RWPE1 (cell line): ENCODE measurements at regions not wholly inside any gene's neighbourhood (a gene's known extent, or its start where the extent isn't known, plus 50 kb on each side); places are given as distances from the start of the nearest gene placed in this dataset.

Experiments used
- CTCF ChIA-PET: fragments of 350-600 bp; sonication (Branson Sonifier 250); formaldehyde crosslinking; extraction: SDS; loops from one replicate; lab custom pipeline; 2021; lab: Yijun Ruan, JAX
- POLR2A ChIA-PET: fragments of 400-600 bp; formaldehyde crosslinking; extraction: SDS; loops from one replicate; lab custom pipeline; 2020; ENCODE audit warnings: antibody characterized with exemption; ENCODE audit not compliant: low non-redundant PET; lab: Yijun Ruan, JAX
- DNase-seq: peaks from one replicate; pipeline ENCODE4 v3.0.0; 2012; ENCODE audit warnings: low spot score
- H3K27ac ChIP-seq: fragments of 450-650 bp; 2 replicates; pipeline ENCODE4 v1.5.1; 2017
- TF ChIP-seq, protein P1 (sequence below): fragments of 450-650 bp; conservative IDR thresholded peaks from 2 replicates; pipeline ENCODE4 v1.5.1; 2017; ENCODE audit warnings: low read depth, mild to moderate bottlenecking

DNA sequence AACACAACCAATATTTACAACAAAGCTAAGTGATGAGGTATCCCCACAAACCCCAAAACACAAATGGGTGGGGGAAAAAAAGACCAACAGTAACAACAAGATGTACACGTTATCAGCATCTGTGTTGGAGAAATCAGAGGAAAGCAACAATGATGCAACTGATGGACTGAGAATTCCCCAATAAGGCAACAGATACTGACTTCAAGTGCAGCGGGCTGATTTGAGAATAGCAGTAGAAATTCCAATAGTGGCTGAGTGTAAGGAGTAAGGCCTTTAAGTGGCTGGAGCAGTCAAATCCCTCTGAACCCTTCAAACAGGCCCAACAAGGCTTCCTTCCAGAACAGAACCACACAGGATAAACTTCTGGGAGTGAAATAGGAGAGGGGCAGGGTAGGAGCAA is 97.6 kb downstream of the TM2D1 start:
- TF ChIP-seq, protein P1, sequence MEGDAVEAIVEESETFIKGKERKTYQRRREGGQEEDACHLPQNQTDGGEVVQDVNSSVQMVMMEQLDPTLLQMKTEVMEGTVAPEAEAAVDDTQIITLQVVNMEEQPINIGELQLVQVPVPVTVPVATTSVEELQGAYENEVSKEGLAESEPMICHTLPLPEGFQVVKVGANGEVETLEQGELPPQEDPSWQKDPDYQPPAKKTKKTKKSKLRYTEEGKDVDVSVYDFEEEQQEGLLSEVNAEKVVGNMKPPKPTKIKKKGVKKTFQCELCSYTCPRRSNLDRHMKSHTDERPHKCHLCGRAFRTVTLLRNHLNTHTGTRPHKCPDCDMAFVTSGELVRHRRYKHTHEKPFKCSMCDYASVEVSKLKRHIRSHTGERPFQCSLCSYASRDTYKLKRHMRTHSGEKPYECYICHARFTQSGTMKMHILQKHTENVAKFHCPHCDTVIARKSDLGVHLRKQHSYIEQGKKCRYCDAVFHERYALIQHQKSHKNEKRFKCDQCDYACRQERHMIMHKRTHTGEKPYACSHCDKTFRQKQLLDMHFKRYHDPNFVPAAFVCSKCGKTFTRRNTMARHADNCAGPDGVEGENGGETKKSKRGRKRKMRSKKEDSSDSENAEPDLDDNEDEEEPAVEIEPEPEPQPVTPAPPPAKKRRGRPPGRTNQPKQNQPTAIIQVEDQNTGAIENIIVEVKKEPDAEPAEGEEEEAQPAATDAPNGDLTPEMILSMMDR = no peak
- H3K27ac ChIP-seq = no peak overlapping the region
- CTCF ChIA-PET = no interaction called here
- POLR2A ChIA-PET = no interaction called here
- DNase-seq = no peak

DNA sequence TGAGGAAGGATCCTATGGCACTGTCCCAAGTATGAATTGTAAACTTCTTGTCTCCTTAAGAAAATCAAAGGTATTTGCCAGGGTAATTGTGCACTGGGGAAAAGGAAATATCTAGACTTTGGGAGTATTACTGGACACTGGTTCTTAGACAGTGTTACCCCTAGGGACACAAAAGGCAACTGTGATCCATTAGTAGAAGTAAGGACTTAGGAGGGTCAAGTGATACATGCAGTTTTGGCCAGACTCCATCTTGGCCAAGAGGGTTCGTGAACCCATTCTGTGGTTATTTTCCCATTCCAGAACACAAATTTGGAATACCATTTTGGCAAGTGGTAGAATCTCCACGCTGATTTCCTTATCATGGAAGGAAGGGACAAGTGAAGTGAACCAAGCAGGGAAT is 98.1 kb downstream of the TM2D1 start:
- CTCF ChIA-PET = no interaction called here
- TF ChIP-seq, protein P1 = no peak
- POLR2A ChIA-PET = no interaction called here
- DNase-seq = no peak
- H3K27ac ChIP-seq = no peak overlapping the region

DNA sequence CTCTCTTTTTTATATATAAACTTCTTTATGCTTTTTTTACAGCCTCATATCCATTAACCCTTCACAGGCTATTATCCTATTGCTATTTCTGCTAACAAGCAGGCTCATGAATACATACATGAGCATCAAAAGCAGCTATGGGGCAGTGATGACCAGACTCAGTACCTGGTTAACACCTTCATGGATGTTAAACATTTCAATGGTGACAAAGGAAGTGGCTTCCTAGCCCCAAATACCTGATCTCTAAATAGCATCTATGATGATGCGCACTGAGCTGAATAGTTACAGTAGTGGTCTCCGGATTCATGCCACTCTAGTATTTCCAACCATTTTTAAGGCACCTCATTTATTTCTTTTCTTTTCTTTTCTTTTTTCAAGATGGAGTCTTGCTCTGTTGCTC is 101.1 kb downstream of the TM2D1 start:
- DNase-seq = no peak
- TF ChIP-seq, protein P1 = no peak
- no peak overlapping the region for H3K27ac ChIP-seq
- POLR2A ChIA-PET = no interaction called here
- CTCF ChIA-PET = no interaction called here

DNA sequence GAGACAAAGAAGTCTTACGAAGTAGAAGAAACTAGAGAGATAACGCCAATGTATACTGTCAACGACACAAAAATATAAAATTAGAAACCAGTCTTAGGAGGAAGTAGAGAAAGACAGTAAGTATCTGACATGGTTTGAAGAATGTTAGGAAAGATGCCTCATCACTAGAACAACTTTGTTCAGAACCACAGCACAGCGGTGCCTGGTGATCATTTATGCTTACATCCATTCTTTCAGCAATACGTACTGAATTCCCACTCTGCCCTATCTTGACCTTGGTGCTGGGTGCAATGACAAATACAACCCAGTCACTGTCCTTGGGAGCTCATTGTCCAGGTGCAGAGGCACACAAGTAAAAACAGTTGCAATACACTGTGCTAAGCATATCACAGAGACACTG is 104.4 kb downstream of the TM2D1 start:
- no peak for DNase-seq
- TF ChIP-seq, protein P1 = no peak
- ChIA-PET CTCF (interaction anchor here (0.6 to 1.0 kb wide), 2 partner anchors 20 to 234 kb away, joined by 3 read pairs; no protein-coding TSS in a partner anchor), POLR2A (no interaction called here)
- no peak overlapping the region for H3K27ac ChIP-seq

DNA sequence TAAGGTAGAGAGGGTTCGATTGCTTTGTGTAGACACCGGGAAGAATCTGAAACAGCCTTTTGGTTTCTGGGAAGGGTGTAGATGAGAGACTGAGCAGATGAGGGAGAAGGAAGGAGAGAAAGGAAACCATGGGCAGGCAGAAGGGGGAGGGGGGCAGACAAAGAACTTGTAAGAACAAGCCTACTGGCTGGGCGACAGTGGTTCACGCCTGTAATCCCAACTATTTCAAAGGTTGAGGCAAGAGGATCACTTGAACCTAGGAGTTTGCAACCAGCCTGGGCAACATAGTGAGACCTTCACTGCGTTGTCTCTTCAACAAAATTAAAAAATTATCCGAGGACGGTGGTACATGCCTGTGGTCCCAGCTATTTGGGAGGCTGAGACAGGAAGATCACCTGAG is 106.2 kb downstream of the TM2D1 start:
- POLR2A ChIA-PET = no interaction called here
- CTCF ChIA-PET = no interaction called here
- TF ChIP-seq, protein P1 = no peak
- no peak overlapping the region for H3K27ac ChIP-seq
- DNase-seq = no peak

DNA sequence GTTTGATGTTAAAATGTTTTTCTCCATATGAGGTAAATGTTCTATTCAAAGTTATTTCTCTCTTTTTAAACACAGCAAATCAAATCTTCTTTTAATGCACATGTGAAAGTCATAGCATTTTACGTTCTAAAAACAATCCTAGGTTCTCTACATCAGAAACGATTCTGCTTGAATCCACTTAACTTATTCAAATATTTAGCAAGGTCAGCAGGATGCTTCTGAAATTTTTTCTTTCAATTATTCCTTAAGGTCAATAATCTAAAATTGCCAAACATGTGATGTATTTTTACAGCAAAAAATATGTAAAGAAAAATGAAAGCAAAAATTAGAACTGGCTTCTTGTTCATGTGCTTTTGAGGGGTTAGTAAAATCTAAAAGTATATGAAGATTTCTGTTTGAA is 106.7 kb downstream of the TM2D1 start:
- no peak for DNase-seq
- CTCF ChIA-PET = no interaction called here
- TF ChIP-seq, protein P1 = no peak
- H3K27ac ChIP-seq = no peak overlapping the region
- POLR2A ChIA-PET = no interaction called here

DNA sequence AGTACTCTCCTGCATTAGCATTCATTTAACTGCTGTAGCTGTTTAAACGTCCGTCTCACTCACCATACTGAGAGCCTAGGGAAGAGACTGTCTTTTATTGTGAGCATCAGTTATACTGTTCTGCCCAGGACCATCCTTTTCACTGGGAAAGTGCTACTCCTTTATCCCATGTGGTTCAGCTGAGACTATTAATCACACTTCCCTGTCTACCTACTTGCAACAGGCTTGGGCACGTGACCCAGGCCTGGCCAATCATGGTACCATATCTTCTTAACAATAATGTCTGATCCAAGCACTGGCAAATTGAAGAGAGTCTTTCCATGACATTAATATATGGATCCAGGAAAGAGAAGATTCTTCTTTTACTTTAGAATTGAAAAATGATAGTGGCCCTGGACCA is 108.1 kb downstream of the TM2D1 start:
- CTCF ChIA-PET = no interaction called here
- TF ChIP-seq, protein P1 = no peak
- no peak overlapping the region for H3K27ac ChIP-seq
- POLR2A ChIA-PET = no interaction called here
- no peak for DNase-seq
